Stimulated activated naive CD8-positive, alpha-beta T cell treated with anti-CD3 and anti-CD28 coated beads, Interleukin-15, Interleukin-2, amounts not matched to agents 100 ng/mL and 50 ng/mL, for 24 hours (primary cell): ENCODE measurements at regions not wholly inside any gene's neighbourhood (a gene's known extent, or its start where the extent isn't known, plus 50 kb on each side); places are given as distances from the start of the nearest gene placed in this dataset.

Experiments used
- H3K27ac Mint-ChIP-seq: one replicate; pipeline ENCODE4 v1.8.0; 2021; ENCODE audit warnings: mild to moderate bottlenecking, mixed read lengths
- H3K27me3 Mint-ChIP-seq: one replicate; pipeline ENCODE4 v1.8.0; 2021; ENCODE audit warnings: mixed read lengths
- H3K36me3 Mint-ChIP-seq: one replicate; pipeline ENCODE4 v1.8.0; 2021; ENCODE audit warnings: low read depth, mixed read lengths
- H3K4me1 Mint-ChIP-seq: one replicate; pipeline ENCODE4 v1.8.0; 2021; ENCODE audit warnings: low read depth, mixed read lengths
- H3K4me3 Mint-ChIP-seq: one replicate; pipeline ENCODE4 v1.8.0; 2021; ENCODE audit warnings: mild to moderate bottlenecking, mixed read lengths
- H3K9me3 Mint-ChIP-seq: one replicate; pipeline ENCODE4 v1.8.0; 2021; ENCODE audit warnings: mixed read lengths

- H3K27ac Mint-ChIP-seq, result no peak overlapping the region
- no peaks in the 10 kb centered on the region for H3K36me3 Mint-ChIP-seq
- no peaks in the 10 kb centered on the region for H3K9me3 Mint-ChIP-seq
- H3K27me3 Mint-ChIP-seq, result no peaks in the 10 kb centered on the region
- H3K4me1 Mint-ChIP-seq, result no peaks in the 10 kb centered on the region
- no peak overlapping the region for H3K4me3 Mint-ChIP-seq
These were observed 661.5 kb downstream of the BRD1 start for GRCh38 chr22:49166211-49166610.

GRCh38 chr22:49164773-49165320 is 662.8 kb downstream of the BRD1 start:
- no peaks in the 10 kb centered on the region for H3K27me3 Mint-ChIP-seq
- no peak overlapping the region for H3K27ac Mint-ChIP-seq
- no peaks in the 10 kb centered on the region for H3K36me3 Mint-ChIP-seq
- H3K4me3 Mint-ChIP-seq, result no peak overlapping the region
- no peaks in the 10 kb centered on the region for H3K4me1 Mint-ChIP-seq
- H3K9me3 Mint-ChIP-seq, result no peaks in the 10 kb centered on the region

GRCh38 chr22:49163960-49164690 is 663.5 kb downstream of the BRD1 start:
- Mint-ChIP-seq H3K36me3 (no peaks in the 10 kb centered on the region), H3K27me3 (no peaks in the 10 kb centered on the region), H3K9me3 (no peaks in the 10 kb centered on the region), H3K4me3 (no peak overlapping the region), H3K27ac (no peak overlapping the region), H3K4me1 (no peaks in the 10 kb centered on the region)

- H3K27ac Mint-ChIP-seq, result no peak overlapping the region
- no peaks in the 10 kb centered on the region for H3K36me3 Mint-ChIP-seq
- no peaks in the 10 kb centered on the region for H3K9me3 Mint-ChIP-seq
- no peak overlapping the region for H3K4me3 Mint-ChIP-seq
- H3K4me1 Mint-ChIP-seq, result no peaks in the 10 kb centered on the region
- no peaks in the 10 kb centered on the region for H3K27me3 Mint-ChIP-seq
These were observed 664.3 kb downstream of the BRD1 start for GRCh38 chr22:49163258-49163959.

- Mint-ChIP-seq H3K27ac (no peak overlapping the region), H3K27me3 (no peaks in the 10 kb centered on the region), H3K9me3 (no peaks in the 10 kb centered on the region)
These were observed 664.8 kb downstream of the BRD1 start for GRCh38 chr22:49162841-49163240.

GRCh38 chr22:49161002-49161850 is 666.4 kb downstream of the BRD1 start:
- H3K36me3 Mint-ChIP-seq, result no peaks in the 10 kb centered on the region
- no peak overlapping the region for H3K27ac Mint-ChIP-seq
- no peak overlapping the region for H3K4me3 Mint-ChIP-seq
- no peaks in the 10 kb centered on the region for H3K4me1 Mint-ChIP-seq
- no peaks in the 10 kb centered on the region for H3K27me3 Mint-ChIP-seq
- H3K9me3 Mint-ChIP-seq, result no peaks in the 10 kb centered on the region

More at GRCh38 chr22:49162841-49163240, 664.8 kb downstream of the BRD1 start:
- Mint-ChIP-seq H3K36me3 (no peaks in the 10 kb centered on the region), H3K4me1 (no peaks in the 10 kb centered on the region), H3K4me3 (no peak overlapping the region)

GRCh38 chr22:49160261-49161001 is 667.2 kb downstream of the BRD1 start:
- H3K36me3 Mint-ChIP-seq, result no peaks in the 10 kb centered on the region
- H3K4me1 Mint-ChIP-seq, result no peaks in the 10 kb centered on the region
- no peaks in the 10 kb centered on the region for H3K27me3 Mint-ChIP-seq
- no peaks in the 10 kb centered on the region for H3K9me3 Mint-ChIP-seq
- H3K27ac Mint-ChIP-seq, result no peak overlapping the region
- H3K4me3 Mint-ChIP-seq, result no peak overlapping the region

GRCh38 chr22:49159711-49160110 is 668.0 kb downstream of the BRD1 start:
- Mint-ChIP-seq H3K4me1 (no peaks in the 10 kb centered on the region), H3K9me3 (no peaks in the 10 kb centered on the region), H3K4me3 (no peak overlapping the region), H3K27ac (no peak overlapping the region), H3K36me3 (no peaks in the 10 kb centered on the region), H3K27me3 (no peaks in the 10 kb centered on the region)

GRCh38 chr22:49158741-49159564 is 668.7 kb downstream of the BRD1 start:
- no peaks in the 10 kb centered on the region for H3K36me3 Mint-ChIP-seq
- no peaks in the 10 kb centered on the region for H3K9me3 Mint-ChIP-seq
- H3K27me3 Mint-ChIP-seq, result no peaks in the 10 kb centered on the region
- no peak overlapping the region for H3K4me3 Mint-ChIP-seq
- no peak overlapping the region for H3K27ac Mint-ChIP-seq
- H3K4me1 Mint-ChIP-seq, result no peaks in the 10 kb centered on the region

- Mint-ChIP-seq H3K9me3 (no peaks in the 10 kb centered on the region), H3K36me3 (no peaks in the 10 kb centered on the region), H3K27ac (no peak overlapping the region), H3K4me3 (no peak overlapping the region), H3K4me1 (no peaks in the 10 kb centered on the region), H3K27me3 (no peaks in the 10 kb centered on the region)
These were observed 669.9 kb downstream of the BRD1 start for GRCh38 chr22:49157529-49158339.

- no peaks in the 10 kb centered on the region for H3K4me1 Mint-ChIP-seq
- no peak overlapping the region for H3K27ac Mint-ChIP-seq
- H3K9me3 Mint-ChIP-seq, result no peaks in the 10 kb centered on the region
- H3K27me3 Mint-ChIP-seq, result no peaks in the 10 kb centered on the region
- H3K36me3 Mint-ChIP-seq, result no peaks in the 10 kb centered on the region
- H3K4me3 Mint-ChIP-seq, result no peak overlapping the region
These were observed 670.9 kb downstream of the BRD1 start for GRCh38 chr22:49156662-49157285.

GRCh38 chr22:49155770-49156580 is 671.7 kb downstream of the BRD1 start:
- Mint-ChIP-seq H3K36me3 (no peaks in the 10 kb centered on the region), H3K9me3 (no peaks in the 10 kb centered on the region), H3K27me3 (no peaks in the 10 kb centered on the region), H3K27ac (no peak overlapping the region), H3K4me3 (no peak overlapping the region), H3K4me1 (no peaks in the 10 kb centered on the region)
